GM23248 (cell line): ENCODE measurements at regions not wholly inside any gene's neighbourhood (a gene's known extent, or its start where the extent isn't known, plus 50 kb on each side); places are given as distances from the start of the nearest gene placed in this dataset.

ENCODE experiments used
- DNase-seq: peaks from one replicate; pipeline ENCODE4 v3.0.0-alpha.2; 2015
- H2AFZ ChIP-seq: fragments of 200-600 bp; sonication (generic); 2 replicates; pipeline ENCODE4 v1.6.1; 2016; ENCODE audit warnings: antibody characterized with exemption
- H3F3A ChIP-seq: fragments of 200-600 bp; sonication (generic); 2 replicates; pipeline ENCODE4 v1.6.1; 2016; ENCODE audit warnings: mild to moderate bottlenecking, antibody characterized with exemption, mixed run types; ENCODE audit not compliant: insufficient read depth
- H3K27ac ChIP-seq: fragments of 200-600 bp; sonication (generic); 2 replicates; pipeline ENCODE4 v1.5.1; 2016; ENCODE audit warnings: mild to moderate bottlenecking
- H3K27me3 ChIP-seq: fragments of 200-600 bp; sonication (generic); replicated peaks from 2 replicates; pipeline ENCODE4 v1.6.1; 2016; ENCODE audit warnings: mild to moderate bottlenecking; ENCODE audit not compliant: insufficient read depth
- H3K36me3 ChIP-seq: fragments of 200-600 bp; sonication (generic); 2 replicates; pipeline ENCODE4 v1.6.1; 2016; ENCODE audit warnings: low read depth, mild to moderate bottlenecking
- H3K4me1 ChIP-seq: fragments of 200-600 bp; sonication (generic); 2 replicates; pipeline ENCODE4 v1.6.1; 2016; ENCODE audit warnings: mild to moderate bottlenecking; ENCODE audit not compliant: insufficient read depth
- H3K4me2 ChIP-seq: fragments of 200-600 bp; sonication (generic); one replicate; pipeline ENCODE4 v1.6.1; 2016; ENCODE audit warnings: mild to moderate bottlenecking; ENCODE audit not compliant: unreplicated experiment
- H3K4me3 ChIP-seq: fragments of 200-600 bp; sonication (generic); 2 replicates; pipeline ENCODE4 v1.5.1; 2016; ENCODE audit warnings: mild to moderate bottlenecking
- H3K79me2 ChIP-seq: fragments of 200-600 bp; sonication (generic); 2 replicates; pipeline ENCODE4 v1.6.1; 2016; ENCODE audit warnings: mild to moderate bottlenecking; ENCODE audit not compliant: insufficient read depth
- H3K9ac ChIP-seq: fragments of 200-600 bp; sonication (generic); 2 replicates; pipeline ENCODE4 v1.6.1; 2016; ENCODE audit warnings: mild to moderate bottlenecking
- H3K9me2 ChIP-seq: fragments of 200-600 bp; sonication (generic); 2 replicates; pipeline ENCODE4 v1.6.1; 2016; ENCODE audit warnings: mixed run types, mild to moderate bottlenecking, moderate library complexity; ENCODE audit not compliant: insufficient read depth
- H3K9me3 ChIP-seq: fragments of 200-600 bp; sonication (generic); one replicate; pipeline ENCODE4 v1.6.1; 2017; ENCODE audit warnings: low read depth
- H4K20me1 ChIP-seq: fragments of 200-600 bp; sonication (generic); 2 replicates; pipeline ENCODE4 v1.6.0; 2016; ENCODE audit not compliant: insufficient read depth
- EZH2 ChIP-seq: fragments of 200-600 bp; sonication (generic); IDR thresholded peaks from 2 replicates; pipeline ENCODE4 v1.6.1; 2018; ENCODE audit warnings: antibody characterized with exemption, mild to moderate bottlenecking; ENCODE audit not compliant: insufficient read depth, poor library complexity, severe bottlenecking
- EZH2phosphoT487 ChIP-seq: fragments of 200-600 bp; sonication (generic); IDR thresholded peaks from 2 replicates; pipeline ENCODE4 v1.6.1; 2018; ENCODE audit warnings: antibody characterized with exemption, moderate library complexity, mild to moderate bottlenecking, low read depth; ENCODE audit not compliant: insufficient read depth
- WGBS, 2 experiments: methylation state at CpG; one replicate each; pipeline ENCODE4 v1.1.6; 2015 to 2017; ENCODE audit warnings: low lambda C conversion rate in 2 of 2, low coverage in 1 of 2; ENCODE audit errors: missing lambda C conversion rate in 2 of 2; 5-methylcytosine and 5-hydroxymethylcytosine counted together
- in situ Hi-C: fragments of 300-500 bp; cut with MboI; formaldehyde crosslinking; loops from 2 replicates; pipeline ENCODE4 v1.15.0; 2020

GRCh38 chr2:236317938-236318396, 53.8 kb upstream of the ASB18 start:
- TF ChIP-seq EZH2 = no peak
- TF ChIP-seq EZH2phosphoT487 = no peak
- no peaks in the 10 kb centered on the region for H4K20me1 ChIP-seq
- no peaks in the 10 kb centered on the region for H3K79me2 ChIP-seq
- no peak for DNase-seq
- H3K4me2 ChIP-seq = no peak overlapping the region
- no peak overlapping the region for H3K4me3 ChIP-seq
- no peaks in the 10 kb centered on the region; the same call in 1 of the 2 replicates for H3K27me3 ChIP-seq
- 57 to 60% methylated on average over 10 to 12 of the region's 15 CpGs for WGBS, 2 experiments
- no peak overlapping the region for H2AFZ ChIP-seq
- H3K9me2 ChIP-seq = no peaks in the 10 kb centered on the region
- in situ Hi-C loops = no loop called here
- H3K9ac ChIP-seq = no peak overlapping the region
- H3K36me3 ChIP-seq = no peaks in the 10 kb centered on the region
- no peaks in the 10 kb centered on the region for H3K9me3 ChIP-seq
- H3F3A ChIP-seq = no peaks in the 10 kb centered on the region
- H3K27ac ChIP-seq = no peak overlapping the region
- H3K4me1 ChIP-seq = no peaks in the 10 kb centered on the region

GRCh38 chr2:236318401-236318800, 54.2 kb upstream of the ASB18 start:
- H3K27ac ChIP-seq = no peak overlapping the region
- H3K4me2 ChIP-seq = no peak overlapping the region
- no peaks in the 10 kb centered on the region for H3K9me2 ChIP-seq
- 61 to 65% methylated on average over 5 of the region's 5 CpGs for WGBS, 2 experiments
- H3K9me3 ChIP-seq = no peaks in the 10 kb centered on the region
- no peaks in the 10 kb centered on the region for H4K20me1 ChIP-seq
- H3K9ac ChIP-seq = no peak overlapping the region
- H3K4me1 ChIP-seq = no peaks in the 10 kb centered on the region
- no peak for DNase-seq
- H3K4me3 ChIP-seq = no peak overlapping the region
- in situ Hi-C loops = no loop called here
- H3K27me3 ChIP-seq = no peaks in the 10 kb centered on the region; the same call in 1 of the 2 replicates
- H3K79me2 ChIP-seq = no peaks in the 10 kb centered on the region
- no peaks in the 10 kb centered on the region for H3K36me3 ChIP-seq
- TF ChIP-seq EZH2 (no peak), EZH2phosphoT487 (no peak)
- no peak overlapping the region for H2AFZ ChIP-seq
- H3F3A ChIP-seq = no peaks in the 10 kb centered on the region

- DNase-seq = no peak
- Histone ChIP-seq H3K27ac (no peak overlapping the region), H3K9ac (no peak overlapping the region), H3K4me2 (no peak overlapping the region), H3K9me2 (no peaks in the 10 kb centered on the region), H3K4me3 (no peak overlapping the region), H3K9me3 (no peaks in the 10 kb centered on the region), H3K4me1 (no peaks in the 10 kb centered on the region), H3K79me2 (no peaks in the 10 kb centered on the region), H2AFZ (no peak overlapping the region), H3K36me3 (no peaks in the 10 kb centered on the region), H3F3A (no peaks in the 10 kb centered on the region), H3K27me3 (peaks cover 6% of the 10 kb centered on the region), H4K20me1 (no peaks in the 10 kb centered on the region)
- in situ Hi-C loops = no loop called here
- WGBS, 2 experiments = 43 to 51% methylated on average over 9 of the region's 9 CpGs
- TF ChIP-seq EZH2phosphoT487 = no peak
- no peak for TF ChIP-seq EZH2
Observed at GRCh38 chr2:236319036-236319435, 54.8 kb upstream of the ASB18 start.

GRCh38 chr2:236321415-236321814, 57.2 kb upstream of the ASB18 start:
- no peak for DNase-seq

More at GRCh38 chr2:236321415-236321814, 57.2 kb upstream of the ASB18 start:
- Histone ChIP-seq H3K4me2 (no peak overlapping the region), H3K4me1 (no peaks in the 10 kb centered on the region), H3K9ac (no peak overlapping the region), H3K36me3 (no peaks in the 10 kb centered on the region), H3K27me3 (peaks cover 16% of the 10 kb centered on the region), H3K4me3 (no peak overlapping the region), H3K27ac (no peak overlapping the region), H2AFZ (no peak overlapping the region), H3K79me2 (no peaks in the 10 kb centered on the region), H3F3A (no peaks in the 10 kb centered on the region), H4K20me1 (no peaks in the 10 kb centered on the region), H3K9me2 (no peaks in the 10 kb centered on the region), H3K9me3 (no peaks in the 10 kb centered on the region)
- 74 to 78% methylated on average over 5 of the region's 5 CpGs for WGBS, 2 experiments
- TF ChIP-seq EZH2 = no peak
- no peak for TF ChIP-seq EZH2phosphoT487
- in situ Hi-C loops = no loop called here
